Esophagus squamous epithelium (tissue), 5 donors: ENCODE measurements at regions not wholly inside any gene's neighbourhood (a gene's known extent, or its start where the extent isn't known, plus 50 kb on each side); places are given as distances from the start of the nearest gene placed in this dataset.

Experiments used
- DNase-seq: peaks from one replicate; lab custom pipeline; 2025; lab: John Stamatoyannopoulos, UW
- H3K27ac ChIP-seq, 4 donors: fragments of 200-600 bp; sonication (generic); one replicate each; pipeline ENCODE4 v1.5.1; 2016 to 2019; ENCODE audit warnings: mild to moderate bottlenecking in 1 of 4
- H3K27me3 ChIP-seq, 4 donors: fragments of 200-600 bp; sonication (generic); 1 replicate in 3 of 4; 2 replicates in 1 of 4; pipeline versions ENCODE4 v1.5.1 to v1.6.0; 2017 to 2021; ENCODE audit warnings: antibody characterized with exemption in 1 of 4
- H3K36me3 ChIP-seq, 3 donors: fragments of 200-600 bp; sonication (generic); one replicate each; pipeline ENCODE4 v1.5.1; 2016 to 2019
- H3K4me1 ChIP-seq, 3 donors: fragments of 200-600 bp; sonication (generic); one replicate each; pipeline ENCODE4 v1.5.1; 2017 to 2019
- H3K4me3 ChIP-seq, 4 donors: fragments of 200-600 bp; sonication (generic); 1 replicate in 3 of 4; 2 replicates in 1 of 4; pipeline ENCODE4 v1.5.1; 2016 to 2019; ENCODE audit warnings: mild to moderate bottlenecking in 2 of 4, moderate library complexity in 1 of 4
- H3K9me3 ChIP-seq, 3 donors: fragments of 200-600 bp; sonication (generic); one replicate each; pipeline ENCODE4 v1.5.1; 2016 to 2019
- CTCF ChIP-seq, 6 experiments: fragments of 450-650 bp in 4 of 6; fragments of 200-600 bp in 2 of 6; sonication (generic) in 2 of 6; IDR thresholded peaks; one replicate each; pipeline ENCODE4 v1.5.1; 2016 to 2019; ENCODE audit warnings: antibody characterized with exemption in 6 of 6, mild to moderate bottlenecking in 4 of 6, moderate library complexity in 4 of 6
- POLR2A ChIP-seq, 4 donors: fragments of 450-650 bp; IDR thresholded peaks; one replicate each; pipeline ENCODE4 v1.6.1; 2017; ENCODE audit warnings: antibody characterized with exemption in 4 of 4, mild to moderate bottlenecking in 4 of 4, moderate library complexity in 3 of 4
- WGBS, 2 donors: methylation state at CpG; one replicate each; pipeline ENCODE4 v1.1.5; 2018; 5-methylcytosine and 5-hydroxymethylcytosine counted together
- intact Hi-C: fragments of 100-400 bp; cut with DNase I; formaldehyde crosslinking; loops from one replicate; pipeline ENCODE4 v1.15.0; 2022
- donor health status: DM: yes; HTN: yes; CAD: no.

GRCh38 chr11:130786586-130786985 lies 129.7 kb downstream of the SNX19 start:
- Histone ChIP-seq H3K9me3 (no peaks in the 10 kb centered on the region), H3K27ac (no peak overlapping the region), H3K4me3 (no peak overlapping the region), H3K4me1 (peaks cover 0 to 16% (median 0%) of the 10 kb centered on the region in 3 donors), H3K36me3 (no peaks in the 10 kb centered on the region), H3K27me3 (no peaks in the 10 kb centered on the region)
- DNase-seq, result no peak
- intact Hi-C loops, result no loop called here
- TF ChIP-seq POLR2A (IDR thresholded peaks at IDR 0.05), result no peak
- no peak for TF ChIP-seq CTCF (IDR thresholded peaks at IDR 0.05)
- 85 to 95% methylated on average over 5 of the region's 5 CpGs for WGBS, 2 donors

- no peak overlapping the region for H3K4me3 ChIP-seq
- H3K9me3 ChIP-seq, result no peaks in the 10 kb centered on the region
- no peak for TF ChIP-seq POLR2A (IDR thresholded peaks at IDR 0.05)
- TF ChIP-seq CTCF (IDR thresholded peaks at IDR 0.05), result no peak
- H3K36me3 ChIP-seq, result no peaks in the 10 kb centered on the region
- no peak overlapping the region for H3K27ac ChIP-seq
- peaks cover 0 to 14% (median 0%) of the 10 kb centered on the region in 3 donors for H3K4me1 ChIP-seq
- DNase-seq, result no peak
- WGBS, 2 donors, result 77 to 84% methylated on average over 6 to 7 of the region's 8 CpGs
- intact Hi-C loops, result no loop called here
- H3K27me3 ChIP-seq, result no peaks in the 10 kb centered on the region
Observed at GRCh38 chr11:130787092-130787616, 129.1 kb downstream of the SNX19 start.

- no peaks in the 10 kb centered on the region for H3K27me3 ChIP-seq
- no peaks in the 10 kb centered on the region for H3K36me3 ChIP-seq
- no peak overlapping the region for H3K4me3 ChIP-seq
- no peak overlapping the region for H3K27ac ChIP-seq
- WGBS, 2 donors, result 67 to 92% methylated on average over 1 of the region's 1 CpG
- no peak for DNase-seq
- no peaks in the 10 kb centered on the region for H3K9me3 ChIP-seq
- intact Hi-C loops, result no loop called here
- TF ChIP-seq CTCF (IDR thresholded peaks at IDR 0.05) (no peak), POLR2A (IDR thresholded peaks at IDR 0.05) (no peak)
- peaks cover 0 to 5% (median 0%) of the 10 kb centered on the region in 3 donors for H3K4me1 ChIP-seq
Observed at GRCh38 chr11:130787973-130788570, 128.2 kb downstream of the SNX19 start.

- no peaks in the 10 kb centered on the region for H3K27me3 ChIP-seq
- H3K27ac ChIP-seq, result no peak overlapping the region
- 92 to 95% methylated on average over 2 to 3 of the region's 3 CpGs for WGBS, 2 donors
- intact Hi-C loops, result no loop called here
- no peaks in the 10 kb centered on the region for H3K4me1 ChIP-seq
- DNase-seq, result no peak
- H3K36me3 ChIP-seq, result no peaks in the 10 kb centered on the region
- H3K4me3 ChIP-seq, result no peak overlapping the region
- TF ChIP-seq POLR2A (IDR thresholded peaks at IDR 0.05), result no peak
- TF ChIP-seq CTCF (IDR thresholded peaks at IDR 0.05), result no peak
- H3K9me3 ChIP-seq, result no peaks in the 10 kb centered on the region
Observed at GRCh38 chr11:130789056-130789640, 127.1 kb downstream of the SNX19 start.

GRCh38 chr11:130790689-130791088 lies 125.6 kb downstream of the SNX19 start:
- Histone ChIP-seq H3K27me3 (no peaks in the 10 kb centered on the region), H3K4me1 (no peaks in the 10 kb centered on the region), H3K9me3 (no peaks in the 10 kb centered on the region), H3K27ac (no peak overlapping the region), H3K4me3 (no peak overlapping the region), H3K36me3 (no peaks in the 10 kb centered on the region)
- intact Hi-C loops, result no loop called here
- no peak for DNase-seq
- TF ChIP-seq CTCF (IDR thresholded peaks at IDR 0.05), result no peak
- no peak for TF ChIP-seq POLR2A (IDR thresholded peaks at IDR 0.05)
- WGBS, 2 donors, result 84 to 85% methylated on average over 2 of the region's 2 CpGs
